ENCODE measurements at regions not wholly inside any gene's neighbourhood (a gene's known extent, or its start where the extent isn't known, plus 50 kb on each side); places are given as distances from the start of the nearest gene placed in this dataset.

- no peak for TF ChIP-seq POLR2A (IDR thresholded peaks at IDR 0.05; ENCODE audit: low read depth, low read length)
- no peak for TF ChIP-seq POLR2AphosphoS5 (IDR thresholded peaks at IDR 0.05; ENCODE audit: low read depth, low read length)
Observed at GRCh38 chr12:75959506-75959905, 72.1 kb downstream of the PHLDA1 start.

Data from GM12892 (cell line).